ENCODE measurements at regions not wholly inside any gene's neighbourhood (a gene's known extent, or its start where the extent isn't known, plus 50 kb on each side); places are given as distances from the start of the nearest gene placed in this dataset.

DNA sequence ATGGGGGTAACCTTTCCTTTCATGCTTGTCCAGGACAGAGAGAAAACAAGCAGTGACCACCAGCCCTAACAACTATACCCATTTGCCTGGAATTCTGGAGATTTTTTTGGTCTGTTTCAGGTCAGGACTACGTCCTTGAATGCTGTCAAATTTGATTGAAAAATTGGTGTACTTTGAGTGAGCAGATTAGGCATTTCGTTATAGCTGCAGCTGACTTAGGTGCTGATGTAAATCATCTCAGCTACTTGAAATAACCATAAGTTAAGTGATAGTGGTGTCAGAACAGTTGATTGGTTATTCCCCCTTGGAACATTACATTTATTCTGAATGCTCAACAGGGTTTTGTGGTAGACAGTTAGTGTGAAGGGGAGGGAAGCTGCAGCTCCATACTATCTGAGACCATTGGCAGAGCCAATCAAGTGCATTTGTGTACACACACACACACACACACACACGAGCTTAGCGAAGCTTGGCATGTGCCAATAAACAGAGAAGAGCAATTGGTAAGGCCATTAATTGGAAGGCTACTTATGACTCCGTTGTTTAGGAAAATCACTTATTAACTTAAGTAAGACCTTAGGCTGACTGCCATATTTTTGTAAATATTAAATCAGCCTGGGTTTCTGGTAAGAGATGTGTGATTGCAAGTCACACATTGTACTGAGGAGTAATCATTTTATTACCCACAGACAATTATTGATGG, 447.8 kb downstream of the MFSD1 start:
- no peaks in the 10 kb centered on the region for H3K4me1 ChIP-seq
- no peaks in the 10 kb centered on the region for H3K27me3 ChIP-seq
- intact Hi-C loops (cut with DNase I; ENCODE audit: low total_unique reads), result loop anchor here (10.0 kb wide), 1 partner anchor 405 kb away; no protein-coding TSS in a partner anchor
- TF ChIP-seq CTCF (IDR thresholded peaks at IDR 0.05), result no peak
- H3K27ac ChIP-seq, result no peak overlapping the region
- peaks cover 0 to 12% (median 6%) of the 10 kb centered on the region in 3 donors for H3K9me3 ChIP-seq
- DNase-seq, result no peak
- H3K4me3 ChIP-seq, result no peak overlapping the region
- H3K36me3 ChIP-seq, result peaks cover 0 to 5% (median 0%) of the 10 kb centered on the region in 3 donors

GRCh38 chr3:159250961-159251360, 449.1 kb downstream of the MFSD1 start:
- Histone ChIP-seq H3K36me3 (peaks cover 0 to 5% (median 0%) of the 10 kb centered on the region in 3 donors), H3K9me3 (peaks cover 0 to 12% (median 6%) of the 10 kb centered on the region in 3 donors), H3K27me3 (peaks cover 0 to 2% of the 10 kb centered on the region in 2 donors), H3K4me3 (no peak overlapping the region), H3K27ac (no peak overlapping the region), H3K4me1 (no peaks in the 10 kb centered on the region)
- DNase-seq, result no peak
- intact Hi-C loops (cut with DNase I; ENCODE audit: low total_unique reads), result loop anchor here (10.0 kb wide), 1 partner anchor 406 kb away; no protein-coding TSS in a partner anchor
- no peak for TF ChIP-seq CTCF (IDR thresholded peaks at IDR 0.05)

GRCh38 chr3:159252274-159252673, 450.4 kb downstream of the MFSD1 start:
- no peak overlapping the region for H3K27ac ChIP-seq
- intact Hi-C loops (cut with DNase I; ENCODE audit: low total_unique reads), result loop anchor here (10.0 kb wide), 1 partner anchor 407 kb away; no protein-coding TSS in a partner anchor
- TF ChIP-seq CTCF (IDR thresholded peaks at IDR 0.05), result no peak

DNA sequence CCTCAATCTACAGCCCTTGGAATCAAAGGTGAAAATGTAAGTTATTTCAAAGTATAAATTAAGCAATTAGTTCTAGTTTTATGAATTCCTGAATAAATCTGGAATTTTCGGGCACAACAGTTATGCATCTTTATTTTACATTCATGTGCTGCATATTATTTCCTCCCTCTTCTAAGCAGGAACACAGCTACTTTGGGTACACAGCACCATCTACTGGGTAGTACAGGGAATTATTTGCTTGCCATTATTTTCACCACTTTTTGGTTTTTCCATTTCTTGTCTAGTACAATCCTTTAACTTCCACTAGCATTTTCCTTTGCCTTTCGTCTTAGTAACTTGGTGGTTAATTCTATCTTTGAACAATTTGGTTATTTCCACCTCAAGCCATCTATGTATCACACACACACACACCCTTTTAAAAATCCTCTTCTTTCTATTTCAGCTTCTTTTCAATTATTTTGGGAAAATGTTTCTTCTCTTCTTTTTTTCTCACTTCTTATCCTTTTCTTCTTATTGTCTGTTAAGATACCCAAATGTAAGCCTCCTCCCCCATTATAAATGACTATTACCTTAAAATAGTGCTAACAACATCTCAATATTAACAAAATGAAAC, 451.0 kb downstream of the MFSD1 start:
- Histone ChIP-seq H3K4me1 (no peaks in the 10 kb centered on the region), H3K27me3 (peaks cover 0 to 2% of the 10 kb centered on the region in 2 donors), H3K4me3 (no peak overlapping the region), H3K36me3 (peaks cover 0 to 5% (median 0%) of the 10 kb centered on the region in 3 donors), H3K9me3 (peaks cover 0 to 12% (median 6%) of the 10 kb centered on the region in 3 donors), H3K27ac (no peak overlapping the region)
- DNase-seq, result no peak
- intact Hi-C loops (cut with DNase I; ENCODE audit: low total_unique reads), result loop anchor here (10.0 kb wide), 1 partner anchor 408 kb away; no protein-coding TSS in a partner anchor
- no peak for TF ChIP-seq CTCF (IDR thresholded peaks at IDR 0.05)

More at GRCh38 chr3:159252274-159252673, 450.4 kb downstream of the MFSD1 start:
- Histone ChIP-seq H3K4me1 (no peaks in the 10 kb centered on the region), H3K9me3 (peaks cover 0 to 12% (median 6%) of the 10 kb centered on the region in 3 donors), H3K36me3 (peaks cover 0 to 5% (median 0%) of the 10 kb centered on the region in 3 donors), H3K4me3 (no peak overlapping the region), H3K27me3 (peaks cover 0 to 2% of the 10 kb centered on the region in 2 donors)
- DNase-seq, result no peak

- no peak for TF ChIP-seq CTCF (IDR thresholded peaks at IDR 0.05)
- intact Hi-C loops (cut with DNase I; ENCODE audit: low total_unique reads), result loop anchor here (10.0 kb wide), 1 partner anchor 409 kb away; no protein-coding TSS in a partner anchor
These were observed 452.0 kb downstream of the MFSD1 start for GRCh38 chr3:159253860-159254259.

More at GRCh38 chr3:159253860-159254259, 452.0 kb downstream of the MFSD1 start:
- H3K4me3 ChIP-seq, result no peak overlapping the region
- H3K27ac ChIP-seq, result no peak overlapping the region
- peaks cover 0 to 2% of the 10 kb centered on the region in 2 donors for H3K27me3 ChIP-seq
- H3K9me3 ChIP-seq, result peaks cover 0 to 12% (median 6%) of the 10 kb centered on the region in 3 donors
- DNase-seq, result no peak
- H3K4me1 ChIP-seq, result no peaks in the 10 kb centered on the region
- H3K36me3 ChIP-seq, result peaks cover 0 to 5% (median 0%) of the 10 kb centered on the region in 3 donors
